Retinal pigment epithelial cell (primary cell): ENCODE measurements at regions not wholly inside any gene's neighbourhood (a gene's known extent, or its start where the extent isn't known, plus 50 kb on each side); places are given as distances from the start of the nearest gene placed in this dataset.

ENCODE experiments used
- DNase-seq: peaks from one replicate; pipeline ENCODE4 v3.0.0-alpha.2; 2010; ENCODE audit warnings: low read depth
- H3K4me3 ChIP-seq: 2 replicates; pipeline ENCODE4 v1.5.1; 2011; ENCODE audit warnings: mild to moderate bottlenecking, low read length, control low read depth, moderate library complexity
- TF ChIP-seq, protein P1 (sequence below): conservative IDR thresholded peaks from 2 replicates; pipeline ENCODE4 v1.5.1; 2011; ENCODE audit warnings: low read depth, low read length, control low read depth, inconsistent platforms

DNA sequence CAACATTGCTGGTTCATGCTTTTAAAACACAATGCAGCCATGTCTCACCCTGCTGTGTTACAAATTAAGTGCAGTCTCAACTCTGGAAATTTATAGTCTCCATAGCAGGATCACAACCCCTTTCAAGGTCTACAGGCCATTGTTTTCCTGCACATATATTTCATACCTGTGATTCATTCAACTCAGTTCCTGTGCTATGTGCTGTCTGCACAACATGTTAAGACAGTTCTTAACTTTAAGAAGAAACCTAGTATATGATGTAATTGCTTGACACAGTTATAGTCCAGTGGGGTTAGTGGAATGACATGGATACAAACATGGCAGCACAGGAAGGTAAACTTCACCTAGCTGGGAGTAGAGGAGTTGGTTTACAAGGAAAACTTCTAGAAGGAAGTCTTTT lies 106.4 kb downstream of the IFI44 start:
- no peak overlapping the region for H3K4me3 ChIP-seq
- TF ChIP-seq, protein P1, sequence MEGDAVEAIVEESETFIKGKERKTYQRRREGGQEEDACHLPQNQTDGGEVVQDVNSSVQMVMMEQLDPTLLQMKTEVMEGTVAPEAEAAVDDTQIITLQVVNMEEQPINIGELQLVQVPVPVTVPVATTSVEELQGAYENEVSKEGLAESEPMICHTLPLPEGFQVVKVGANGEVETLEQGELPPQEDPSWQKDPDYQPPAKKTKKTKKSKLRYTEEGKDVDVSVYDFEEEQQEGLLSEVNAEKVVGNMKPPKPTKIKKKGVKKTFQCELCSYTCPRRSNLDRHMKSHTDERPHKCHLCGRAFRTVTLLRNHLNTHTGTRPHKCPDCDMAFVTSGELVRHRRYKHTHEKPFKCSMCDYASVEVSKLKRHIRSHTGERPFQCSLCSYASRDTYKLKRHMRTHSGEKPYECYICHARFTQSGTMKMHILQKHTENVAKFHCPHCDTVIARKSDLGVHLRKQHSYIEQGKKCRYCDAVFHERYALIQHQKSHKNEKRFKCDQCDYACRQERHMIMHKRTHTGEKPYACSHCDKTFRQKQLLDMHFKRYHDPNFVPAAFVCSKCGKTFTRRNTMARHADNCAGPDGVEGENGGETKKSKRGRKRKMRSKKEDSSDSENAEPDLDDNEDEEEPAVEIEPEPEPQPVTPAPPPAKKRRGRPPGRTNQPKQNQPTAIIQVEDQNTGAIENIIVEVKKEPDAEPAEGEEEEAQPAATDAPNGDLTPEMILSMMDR: no peak
- DNase-seq: no peak

DNA sequence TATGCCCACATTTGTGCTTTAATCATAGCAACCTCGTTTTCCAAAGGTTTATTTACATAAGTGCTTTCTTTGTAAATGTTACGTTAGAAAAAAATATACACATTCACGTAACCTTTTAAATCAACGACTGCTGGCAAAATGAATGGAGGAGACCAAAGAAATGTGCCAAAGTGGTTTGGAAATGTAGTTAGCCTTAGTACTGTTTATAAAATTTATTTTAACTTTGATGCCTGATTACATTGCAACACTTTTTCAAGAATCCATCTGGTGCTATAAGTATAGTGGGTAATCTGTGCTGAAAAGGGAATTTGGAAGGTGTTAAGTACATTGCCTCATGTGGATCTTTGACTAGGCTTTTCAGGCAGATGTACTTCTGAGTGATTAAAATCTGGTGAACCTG lies 108.9 kb downstream of the IFI44 start:
- DNase-seq: no peak
- TF ChIP-seq, protein P1: no peak
- no peak overlapping the region for H3K4me3 ChIP-seq

DNA sequence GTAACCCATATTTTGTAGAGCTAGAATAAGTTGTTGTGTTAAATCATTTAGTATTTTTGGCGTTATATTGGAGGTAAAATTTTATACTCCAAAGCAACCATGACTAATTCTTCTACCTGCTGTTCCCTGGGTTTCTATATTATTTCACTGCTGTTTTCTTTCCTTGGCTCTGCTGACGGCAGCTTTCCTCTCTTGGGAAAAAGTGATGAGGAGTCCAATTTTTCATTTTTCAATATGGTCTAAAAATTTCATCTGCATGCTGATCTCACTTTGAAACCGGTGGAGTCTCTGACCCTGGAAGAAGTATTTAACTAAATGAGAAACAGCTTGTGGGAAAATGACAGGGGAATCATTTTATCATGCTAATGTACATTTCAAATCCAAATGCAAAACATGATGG lies 110.2 kb downstream of the IFI44 start:
- TF ChIP-seq, protein P1: no peak
- no peak overlapping the region for H3K4me3 ChIP-seq
- no peak for DNase-seq

DNA sequence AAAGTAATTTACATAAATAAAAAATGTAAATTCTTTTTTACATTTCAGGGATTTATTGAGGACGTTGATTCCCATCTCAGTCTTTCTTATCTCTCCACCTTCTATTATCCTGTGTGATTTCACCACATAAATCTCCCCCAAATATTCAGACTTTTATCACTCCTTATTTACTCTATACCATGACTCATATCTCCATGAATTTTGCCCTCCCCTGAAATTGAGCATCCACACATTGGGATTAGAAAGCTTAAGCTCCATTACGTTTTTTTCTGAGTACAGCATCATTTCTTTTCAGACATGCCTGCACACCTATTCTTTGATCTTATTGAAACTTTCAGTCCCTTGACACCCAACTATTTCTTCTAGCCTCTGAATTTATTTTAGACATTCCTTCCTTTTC lies 111.2 kb downstream of the IFI44 start:
- DNase-seq: peak; percentile 21
- no peak overlapping the region for H3K4me3 ChIP-seq
- TF ChIP-seq, protein P1: no peak

DNA sequence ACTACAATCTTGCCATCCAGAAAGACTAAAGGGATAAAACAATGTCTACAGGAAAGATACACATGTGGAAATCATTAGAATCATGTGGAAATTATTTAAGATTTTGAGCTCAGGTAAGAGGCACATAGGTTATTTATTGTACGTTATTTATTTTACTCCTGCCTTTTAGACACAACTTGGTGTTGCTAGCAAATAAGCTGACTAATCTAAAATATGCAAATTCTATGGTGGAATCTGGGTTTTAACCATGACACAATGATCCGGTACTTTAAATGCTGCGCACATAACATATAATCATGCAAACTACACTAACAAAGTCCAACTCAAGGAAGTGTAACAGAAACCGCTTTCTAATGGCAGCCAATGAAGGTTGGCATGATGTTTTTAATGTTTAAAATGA lies 112.5 kb downstream of the IFI44 start:
- no peak overlapping the region for H3K4me3 ChIP-seq
- DNase-seq: no peak
- TF ChIP-seq, protein P1: no peak

DNA sequence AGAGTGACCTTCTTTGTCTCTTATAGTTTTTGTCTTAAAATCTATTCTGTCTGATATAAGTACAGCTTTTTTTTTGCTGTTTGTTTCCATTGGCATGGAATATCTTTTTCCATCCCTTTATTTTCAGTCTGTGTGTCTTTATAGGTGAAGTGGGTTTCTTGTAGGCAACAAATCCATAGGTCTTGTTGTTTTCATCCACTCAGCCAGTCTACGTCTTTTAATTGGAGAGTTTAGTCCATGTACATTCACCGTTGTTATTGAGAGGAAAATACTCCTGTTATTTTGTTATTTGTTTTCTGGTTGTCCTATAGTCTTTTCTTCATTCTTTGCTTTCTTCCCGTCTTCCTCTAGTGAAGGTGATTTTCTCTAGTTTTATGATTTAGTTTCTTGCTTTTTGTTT lies 115.9 kb downstream of the IFI44 start:
- no peak for DNase-seq
- TF ChIP-seq, protein P1: no peak
- no peak overlapping the region for H3K4me3 ChIP-seq

DNA sequence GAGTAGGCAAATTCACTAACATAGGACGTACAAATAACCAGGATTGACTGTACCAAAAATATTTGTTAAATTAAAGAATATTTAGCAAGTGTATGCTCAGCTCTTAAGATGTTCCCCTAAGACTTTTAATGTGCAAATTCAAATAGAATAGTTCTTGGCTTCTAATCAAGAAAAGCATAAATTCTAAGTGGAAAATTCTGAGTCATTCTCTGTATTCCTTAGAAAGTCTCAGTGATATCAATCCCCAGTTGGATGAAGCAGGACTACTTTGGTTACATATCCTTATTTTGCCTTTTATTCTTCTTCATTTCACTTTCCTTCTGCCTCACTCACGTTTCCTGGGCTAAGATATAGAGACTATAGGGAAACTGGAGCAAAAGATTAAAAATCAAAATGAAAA lies 130.2 kb downstream of the IFI44 start:
- TF ChIP-seq, protein P1: no peak
- no peak overlapping the region for H3K4me3 ChIP-seq
- no peak for DNase-seq
